Activated CD4-positive, alpha-beta T cell treated with anti-CD3 and anti-CD28 coated beads, Interleukin-2, Interleukin-6, amounts not matched to agents 100 ng/mL and 50 ng/mL, durations not matched to agents 16 hours and 8 hours (primary cell): ENCODE measurements at regions not wholly inside any gene's neighbourhood (a gene's known extent, or its start where the extent isn't known, plus 50 kb on each side); places are given as distances from the start of the nearest gene placed in this dataset.

Experiments used
- DNase-seq: peaks from one replicate; pipeline ENCODE4 v3.0.0-alpha.2; 2020

DNA sequence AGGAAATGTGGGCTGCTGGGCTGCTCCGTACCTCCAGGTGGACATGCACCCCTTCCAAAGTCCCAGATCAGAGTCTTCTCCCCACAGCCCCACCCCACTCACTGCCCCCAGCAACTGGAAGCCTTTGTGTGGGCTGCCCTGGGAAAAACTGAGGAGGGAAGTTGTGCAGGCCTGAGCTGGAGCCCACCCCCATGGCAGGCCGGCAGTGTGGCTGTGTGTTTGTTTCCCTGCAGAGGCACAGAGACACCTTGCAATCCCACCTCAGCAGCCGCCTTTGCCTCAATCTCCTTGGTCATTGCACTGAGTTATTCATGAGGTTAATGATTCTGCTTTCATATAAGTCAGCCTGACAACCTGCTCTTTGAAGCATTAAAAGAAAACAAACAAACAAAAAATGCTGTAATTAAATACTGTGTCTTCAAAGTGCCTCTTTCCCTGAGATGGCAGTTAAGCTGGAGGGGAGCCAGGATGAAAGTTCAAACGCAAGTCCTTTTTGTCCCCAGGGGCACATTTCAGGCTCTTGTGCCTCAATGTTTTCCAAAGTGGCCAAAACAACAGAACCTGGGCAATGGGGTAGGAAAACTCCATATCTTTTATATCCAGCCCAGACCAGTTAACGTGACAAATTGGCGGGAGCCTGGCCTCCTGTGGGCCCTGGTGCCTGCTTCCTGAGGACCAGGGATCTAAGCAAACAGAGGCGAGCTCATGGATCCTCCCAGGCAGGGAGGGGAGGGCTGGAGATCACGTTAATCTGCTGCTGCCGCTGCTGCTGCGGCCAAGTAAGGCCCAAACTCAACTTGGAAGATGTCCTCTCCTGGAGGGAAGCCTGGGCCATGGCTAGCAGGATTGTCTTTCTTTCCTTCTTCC is 51.9 kb upstream of the TSPAN11 start:
- no peak for DNase-seq

GRCh38 chr12:30870491-30871265 is 55.9 kb upstream of the TSPAN11 start:
- DNase-seq, result no peak

DNA sequence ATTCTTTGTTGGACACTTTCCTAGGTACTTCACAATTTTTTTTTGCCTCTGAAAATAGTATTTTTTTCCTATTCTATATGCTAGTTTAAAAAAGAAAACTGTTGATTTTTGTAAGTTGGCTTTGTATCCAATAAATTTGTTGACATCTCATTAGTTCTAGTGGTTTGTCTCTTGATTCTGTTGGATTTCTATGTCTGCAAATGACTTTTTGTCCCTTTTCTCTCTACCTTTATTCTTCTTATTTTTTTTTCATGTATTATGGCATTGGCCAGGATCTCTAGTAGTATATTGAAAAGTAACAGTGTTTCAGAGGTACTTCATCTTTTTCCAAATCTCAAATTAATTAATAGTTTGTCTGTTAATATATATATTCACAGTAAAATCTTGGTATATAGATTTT is 59.1 kb upstream of the TSPAN11 start:
- no peak for DNase-seq

DNA sequence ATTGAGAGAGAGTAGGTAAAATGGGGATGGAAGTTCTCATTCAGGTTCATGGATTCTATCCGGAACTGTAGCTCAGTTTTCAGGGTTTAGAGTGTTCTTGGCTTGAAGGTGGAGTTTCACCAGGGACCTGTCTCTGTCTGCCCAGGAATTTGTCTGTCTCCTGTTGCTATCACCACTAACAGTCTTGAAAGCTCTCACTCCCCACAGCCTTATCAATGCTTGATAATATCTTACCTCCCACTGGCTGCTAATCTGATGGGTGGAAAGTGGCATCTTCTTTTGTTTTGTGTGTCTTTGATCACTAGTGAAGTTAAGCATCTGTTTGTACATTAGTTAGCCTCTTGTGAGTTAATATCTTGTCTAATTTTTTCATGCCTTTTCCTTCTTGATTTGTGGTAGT is 60.3 kb upstream of the TSPAN11 start:
- no peak for DNase-seq

DNA sequence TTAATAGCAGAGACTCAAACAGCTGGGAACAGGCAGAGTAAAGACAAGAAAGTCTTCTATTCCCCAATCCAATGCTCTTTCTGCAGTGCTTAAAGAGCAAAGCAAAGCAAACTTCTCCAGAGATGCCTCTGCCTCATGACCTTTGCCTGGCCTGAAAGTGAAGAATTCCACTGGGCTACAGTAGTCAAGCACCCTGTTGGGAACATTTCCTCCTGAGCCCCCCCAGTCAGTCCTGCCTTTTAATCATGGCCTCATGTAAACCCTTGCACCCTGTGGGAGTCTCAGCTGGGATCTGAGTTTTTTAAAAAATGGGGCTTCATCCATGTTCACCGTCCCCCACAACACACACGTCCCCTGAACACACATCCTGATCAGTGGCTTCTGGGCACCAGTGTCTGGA is 62.7 kb upstream of the TSPAN11 start:
- DNase-seq, result no peak

DNA sequence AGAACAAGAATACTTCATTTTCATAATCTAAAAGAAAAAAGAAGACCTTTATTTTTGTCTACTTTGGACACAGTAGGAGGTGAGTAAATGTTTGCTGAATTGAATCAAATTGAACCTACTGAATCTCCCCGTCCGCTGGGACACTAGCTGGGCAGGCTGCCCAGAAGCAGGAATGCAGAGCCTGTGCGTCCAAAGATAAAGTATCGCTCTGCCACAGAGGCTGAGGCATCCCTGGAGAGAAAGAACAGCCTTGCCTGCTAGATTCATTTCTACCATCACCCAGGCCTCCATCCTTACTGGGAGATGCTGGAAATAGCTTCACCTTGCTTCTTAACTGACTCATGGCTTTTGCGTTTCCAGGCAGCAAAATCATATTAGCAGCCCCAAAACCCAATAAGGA is 64.1 kb upstream of the TSPAN11 start:
- no peak for DNase-seq

DNA sequence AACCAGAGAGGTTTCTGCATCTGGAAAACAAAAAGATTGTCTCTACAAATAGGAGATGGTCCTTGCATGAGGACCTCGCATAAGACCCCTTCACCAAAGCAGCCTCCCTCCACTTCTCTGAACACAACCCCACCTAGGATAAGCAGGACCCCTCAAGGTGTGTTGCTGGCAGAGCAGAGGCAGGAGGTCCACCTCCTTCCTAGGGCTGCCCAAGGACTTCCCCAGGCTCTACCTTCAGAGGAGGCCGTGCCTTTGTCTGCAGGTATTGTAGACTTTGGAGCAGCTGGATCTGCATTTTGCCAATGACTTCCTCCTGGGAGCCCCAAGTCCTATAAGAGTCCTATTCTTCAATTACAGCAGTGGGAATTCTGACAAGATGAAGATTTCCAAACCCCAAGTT is 67.3 kb upstream of the TSPAN11 start:
- no peak for DNase-seq

DNA sequence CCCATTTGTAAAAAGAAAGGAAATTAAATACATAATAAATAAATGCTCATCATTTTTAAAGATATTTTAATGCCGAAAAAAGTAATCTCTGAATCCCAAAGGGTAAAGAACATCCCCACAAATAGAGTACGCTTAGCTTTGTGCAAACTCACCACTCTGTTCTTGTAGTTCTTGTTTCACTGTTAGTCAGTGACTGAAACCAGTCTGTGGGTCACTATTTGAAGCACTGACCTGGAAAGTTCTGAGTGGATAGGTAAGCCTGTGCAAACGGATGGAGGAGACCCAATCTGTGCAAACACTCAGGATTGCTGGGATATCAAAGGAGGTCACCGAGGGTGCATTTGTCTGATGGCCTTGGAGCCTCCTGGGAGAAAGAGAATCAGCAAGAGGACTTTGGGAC is 68.1 kb upstream of the TSPAN11 start:
- DNase-seq, result no peak

DNA sequence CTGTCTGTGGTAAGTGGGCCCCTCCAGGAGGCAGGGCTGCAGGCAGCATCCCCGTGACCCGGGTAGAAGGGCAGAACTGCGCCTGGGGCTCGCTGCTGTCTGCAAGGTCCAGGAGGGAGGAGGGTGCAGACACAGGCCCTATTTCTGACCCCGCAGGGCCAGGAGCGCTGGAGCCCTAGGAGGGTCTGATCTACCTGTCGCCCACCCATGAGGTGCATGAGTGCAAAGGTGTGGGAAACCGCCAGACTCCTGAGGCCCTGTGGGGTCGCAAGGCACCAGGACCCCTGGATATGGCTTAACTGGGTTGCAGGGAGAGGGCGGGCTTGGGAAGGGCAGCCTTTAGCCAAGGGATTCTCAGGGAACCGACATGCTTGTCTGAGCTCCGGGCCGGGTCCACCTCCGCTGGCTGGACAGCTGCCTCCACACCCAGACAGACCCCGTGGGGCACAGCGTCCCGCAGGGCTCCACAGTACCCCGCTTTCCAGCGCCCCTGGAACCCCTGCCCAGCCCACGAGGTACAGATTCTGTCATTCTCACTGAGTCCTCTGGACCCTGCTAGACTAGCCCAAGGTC is 72.9 kb upstream of the TSPAN11 start:
- no peak for DNase-seq

- DNase-seq, result no peak
Measured at GRCh38 chr12:30850684-30851083, 75.9 kb upstream of the TSPAN11 start.

DNA sequence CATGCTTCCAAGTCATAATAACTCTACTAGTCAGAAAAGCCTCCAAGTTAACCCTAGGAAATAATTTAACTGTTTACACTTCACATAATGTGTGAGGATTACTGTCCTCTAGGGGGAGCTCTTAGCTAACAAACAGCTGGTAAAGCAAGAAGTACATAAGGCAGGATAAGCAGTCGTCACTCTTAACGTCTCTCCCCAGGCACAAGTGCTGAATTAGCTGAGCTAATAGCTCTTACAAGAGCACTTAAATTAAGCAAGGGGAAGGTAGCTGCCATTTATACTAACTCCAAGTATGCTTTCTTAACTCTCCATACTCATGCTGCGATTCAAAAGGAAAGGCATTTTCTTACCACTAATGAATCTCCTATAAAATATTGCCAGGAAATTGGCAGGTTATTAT is 79.3 kb upstream of the TSPAN11 start:
- DNase-seq, result peak; percentile 83

- DNase-seq, result no peak
Measured at GRCh38 chr12:30846776-30847175, 79.8 kb upstream of the TSPAN11 start.

GRCh38 chr12:30845676-30846075 is 80.9 kb upstream of the TSPAN11 start:
- no peak for DNase-seq

GRCh38 chr12:30843211-30843610 is 83.3 kb upstream of the TSPAN11 start:
- DNase-seq, result no peak

DNA sequence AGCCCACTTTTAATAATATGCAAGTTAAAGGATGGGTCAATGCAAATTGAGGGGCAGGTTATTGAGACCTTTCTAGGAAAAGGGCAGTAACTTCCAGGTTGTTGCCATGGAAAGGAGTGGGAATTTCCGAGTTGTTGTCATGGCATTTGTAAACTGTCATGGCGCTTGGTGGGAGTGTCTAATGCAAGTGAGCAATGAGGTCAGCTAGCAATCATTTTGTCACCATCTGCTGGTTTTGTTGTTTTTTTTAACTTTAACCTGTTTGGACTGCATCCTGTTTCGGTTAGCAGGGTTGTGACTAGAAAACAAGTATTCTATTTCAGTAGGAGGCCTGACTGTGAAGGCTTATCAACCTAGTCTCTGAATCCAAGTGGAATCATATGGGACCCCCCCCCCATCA is 85.8 kb upstream of the TSPAN11 start:
- DNase-seq, result no peak

DNA sequence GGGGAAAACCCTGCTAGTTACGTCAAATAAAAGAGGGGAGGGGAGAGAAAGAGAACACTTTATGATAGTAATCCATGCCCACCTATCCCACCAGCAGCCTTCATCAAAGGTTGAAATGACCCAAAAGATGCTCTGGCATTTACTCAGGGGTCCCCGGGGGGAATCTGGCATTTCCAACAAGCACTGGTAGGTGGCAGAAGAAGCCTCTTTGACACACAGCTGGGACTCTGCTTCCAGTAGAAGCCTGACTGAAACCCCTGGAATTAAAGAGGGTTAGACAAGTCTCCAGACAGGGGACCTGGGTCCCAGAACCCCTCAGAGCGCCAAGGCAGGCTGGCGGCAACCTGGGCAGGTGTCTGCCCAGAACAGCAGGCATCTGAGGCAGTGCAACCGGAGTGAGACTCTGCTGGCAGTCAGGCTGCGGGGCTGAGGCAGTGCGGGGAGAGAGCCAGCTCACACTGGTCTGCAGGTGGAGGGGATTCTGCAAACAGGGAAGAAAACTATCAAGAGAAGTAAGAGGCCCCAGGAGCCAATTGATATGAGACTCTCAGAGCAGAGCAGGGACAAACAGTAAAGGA is 85.0 kb upstream of the CAPRIN2 start:
- DNase-seq, result no peak

DNA sequence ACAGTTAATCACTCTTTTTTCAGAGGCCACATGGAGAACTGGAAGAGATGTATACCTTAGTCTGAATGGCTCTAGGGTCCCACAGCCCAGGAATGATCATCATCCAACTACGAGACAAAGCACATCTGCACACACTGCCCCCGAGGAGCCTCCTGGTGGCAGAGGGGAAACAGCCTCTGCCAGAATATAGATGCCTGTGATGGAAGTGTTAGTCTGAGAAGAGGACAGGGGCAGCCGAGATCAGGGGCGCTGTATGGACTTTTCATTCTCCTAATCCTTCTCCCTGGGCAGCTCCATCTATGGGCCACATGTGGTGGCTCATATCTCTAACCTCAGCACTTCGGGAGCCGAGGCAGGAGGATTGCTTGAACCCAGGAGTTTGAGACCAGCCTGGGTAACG is 82.8 kb upstream of the CAPRIN2 start:
- no peak for DNase-seq

DNA sequence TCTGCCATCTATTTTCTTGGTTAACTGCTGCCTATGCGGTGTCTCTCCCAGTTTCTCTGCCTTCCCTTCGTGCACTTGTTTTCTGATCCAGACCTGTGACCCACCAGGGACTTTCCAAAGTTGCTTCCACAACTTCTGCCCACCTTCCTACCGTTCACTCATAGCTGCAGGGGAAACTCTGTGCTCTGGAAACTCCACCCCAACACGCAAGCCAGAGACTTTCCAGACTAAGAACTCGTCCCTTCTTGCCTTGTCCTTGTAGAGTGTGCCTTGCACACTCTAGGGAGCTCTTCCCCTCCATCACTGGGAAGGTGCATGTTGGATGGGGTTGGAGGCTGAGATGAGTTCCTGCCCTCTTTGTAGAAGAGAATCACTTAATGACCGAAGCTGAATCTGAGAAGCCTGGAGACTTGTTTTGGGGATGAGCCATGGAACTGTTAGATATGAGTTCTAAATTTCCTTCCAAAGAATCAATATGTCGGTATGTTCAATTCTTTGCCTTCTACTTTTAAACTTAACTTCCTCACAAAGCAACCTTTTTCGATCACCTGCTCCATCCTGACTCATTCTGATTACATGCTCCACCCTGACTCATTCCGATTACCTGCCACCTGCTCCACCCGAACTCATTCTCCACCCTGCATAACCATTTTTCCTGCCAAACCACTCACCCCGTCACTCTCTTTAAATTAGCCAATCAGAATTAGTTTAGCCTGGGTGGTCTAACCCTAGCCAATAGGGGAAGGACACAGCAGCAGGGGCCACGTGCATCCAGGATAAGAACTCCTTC is 82.1 kb upstream of the CAPRIN2 start:
- DNase-seq, result no peak

- DNase-seq, result no peak
Measured at GRCh38 chr12:30835216-30835615, 80.5 kb upstream of the CAPRIN2 start.

DNA sequence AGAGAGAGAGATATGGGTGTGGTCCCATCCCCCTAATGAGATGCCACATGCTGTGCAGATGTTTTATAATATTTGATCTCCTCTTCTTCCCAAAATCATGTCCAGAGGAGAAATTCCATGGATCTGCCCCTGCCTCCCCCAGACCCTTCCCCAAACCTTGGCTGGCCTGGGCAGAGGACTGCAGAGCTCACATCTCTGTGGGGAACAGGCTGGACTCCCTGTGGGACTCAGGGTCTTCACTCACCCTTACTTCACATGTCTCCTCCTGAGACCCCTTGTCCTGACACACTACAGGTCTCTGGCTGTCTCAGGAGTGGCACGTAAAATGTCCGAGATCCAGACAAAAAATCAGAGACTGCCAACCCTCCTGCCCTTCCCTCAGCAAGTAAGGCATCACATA is 76.0 kb upstream of the CAPRIN2 start:
- no peak for DNase-seq

GRCh38 chr12:30829876-30830275 is 75.1 kb upstream of the CAPRIN2 start:
- DNase-seq, result no peak

DNA sequence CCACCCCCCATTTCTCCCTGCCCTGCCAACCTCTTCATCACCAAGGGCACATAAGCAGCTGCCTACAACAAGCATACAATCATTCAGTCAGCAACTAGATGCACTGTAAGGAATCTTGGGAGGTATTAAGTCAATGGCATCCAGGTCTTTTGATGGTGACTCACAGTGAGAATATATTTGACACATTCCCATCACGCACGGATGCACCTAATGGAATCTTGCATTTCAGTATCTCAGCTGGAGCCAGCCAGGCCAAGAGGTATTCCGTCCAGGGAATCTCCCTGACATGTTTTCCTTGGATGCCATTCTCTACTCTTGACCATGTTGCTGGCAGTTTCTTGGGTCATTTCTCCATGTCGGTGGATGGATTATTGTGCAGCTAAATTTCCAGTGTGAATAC is 73.9 kb upstream of the CAPRIN2 start:
- no peak for DNase-seq
